Pancreas (tissue), 10 donors: ENCODE measurements at regions not wholly inside any gene's neighbourhood (a gene's known extent, or its start where the extent isn't known, plus 50 kb on each side); places are given as distances from the start of the nearest gene placed in this dataset.

Experiments
- ATAC-seq, 4 donors: fragments of 200-7000 bp; cut with Tn5 transposase; one replicate each; pipeline versions ENCODE4 v1.8.0 to v1.9.1; 2020; ENCODE audit warnings: mild to moderate bottlenecking in 4 of 4, moderate library complexity in 4 of 4
- DNase-seq, 6 donors: peaks; one replicate each; pipeline ENCODE4 v3.0.0-alpha.2; 2020
- FAIRE-seq: peaks from 2 replicates; lab custom pipeline; 2012; peaks lifted over from hg19 to GRCh38; lab: Jason Lieb, UNC
- H3K27ac ChIP-seq, 4 donors: fragments of 200-600 bp; sonication (generic); 1 replicate in 3 of 4; 2 replicates in 1 of 4; pipeline versions ENCODE4 v1.5.0 to v1.8.0; 2020
- H3K27me3 ChIP-seq, 4 donors: fragments of 200-600 bp; one replicate each; pipeline ENCODE4 v1.8.0; 2021
- H3K36me3 ChIP-seq, 3 donors: fragments of 200-600 bp; sonication (generic) in 1 of 3; one replicate each; pipeline versions ENCODE4 v1.5.0 to v1.8.0; 2020 to 2021
- H3K4me1 ChIP-seq, 3 donors: fragments of 200-600 bp; one replicate each; pipeline ENCODE4 v1.8.0; 2021
- H3K4me3 ChIP-seq, 4 donors: fragments of 200-600 bp; sonication (generic) in 2 of 4; one replicate each; pipeline versions ENCODE4 v1.5.0 to v1.8.0; 2020 to 2021
- H3K9me3 ChIP-seq, 4 donors: fragments of 200-600 bp; one replicate each; pipeline ENCODE4 v1.8.0; 2021
- WGBS, 2 donors: extraction: QIAGEN DNeasy Blood & Tissue Kit; methylation state at CpG; one replicate each; pipeline ENCODE4 v1.1.7; 2013; 5-methylcytosine and 5-hydroxymethylcytosine counted together
- intact Hi-C, 3 donors: fragments of 100-400 bp; cut with DNase I; formaldehyde crosslinking; loops; one replicate each; pipeline versions ENCODE4 v1.11.1 to v1.14.2; 2022
- TF ChIP-seq, protein P1 (sequence below), 4 donors: fragments of 200-600 bp; sonication (generic) in 3 of 4; IDR thresholded peaks; one replicate each; pipeline versions ENCODE4 v1.5.0 to v1.8.0; 2021; ENCODE audit warnings: antibody characterized with exemption in 4 of 4
- donor health status: healthy with polysubstance abuse.
- donor health status: DM: no; HTN: no; CAD: no; lungs with moderate emphysema.
- donor health status: DM: no; HTN: no; CAD: no.
- donor health status: control.
- donor health status: control.
- donor health status: Bipolar disorder and iron deficiency.
- donor health status: DM: yes; HTN: yes; CAD: no.
- donor health status: DM: no; HTN: no; CAD: no.
- donor health status: DM: no; HTN: no; CAD: no.
- donor health status: DM: yes; HTN: yes; CAD: no.

DNA sequence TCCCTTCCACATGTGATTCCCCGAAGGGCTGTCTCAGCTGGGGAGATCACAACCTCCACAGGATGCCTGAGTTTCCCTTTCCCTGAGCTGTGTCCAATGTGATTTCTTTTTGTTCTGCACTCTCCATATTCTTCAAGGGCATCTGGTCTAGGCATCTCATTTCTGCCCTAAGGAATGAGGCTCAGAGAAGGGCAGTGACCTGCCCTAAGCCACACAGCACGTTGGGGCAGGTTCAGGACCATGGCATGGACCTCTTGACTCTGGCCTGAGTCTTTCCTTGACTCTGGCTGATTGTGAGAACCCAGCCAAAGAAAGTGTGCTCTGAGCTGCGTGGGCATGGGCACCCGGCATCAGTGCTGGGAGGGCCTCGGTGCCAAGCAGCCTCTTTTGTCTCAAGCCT is 590.3 kb downstream of the PTPRU start:
- Histone ChIP-seq H3K4me1 (no peaks in the 10 kb centered on the region), H3K27me3 (peaks cover 0 to 11% (median 0%) of the 10 kb centered on the region in 4 donors), H3K4me3 (no peak overlapping the region), H3K9me3 (no peaks in the 10 kb centered on the region), H3K27ac (no peak overlapping the region), H3K36me3 (no peaks in the 10 kb centered on the region)
- WGBS, 2 donors: 61 to 69% methylated on average over 5 of the region's 5 CpGs
- no peak for FAIRE-seq
- intact Hi-C loops: no loop called here
- no peak for DNase-seq
- TF ChIP-seq, protein P1, sequence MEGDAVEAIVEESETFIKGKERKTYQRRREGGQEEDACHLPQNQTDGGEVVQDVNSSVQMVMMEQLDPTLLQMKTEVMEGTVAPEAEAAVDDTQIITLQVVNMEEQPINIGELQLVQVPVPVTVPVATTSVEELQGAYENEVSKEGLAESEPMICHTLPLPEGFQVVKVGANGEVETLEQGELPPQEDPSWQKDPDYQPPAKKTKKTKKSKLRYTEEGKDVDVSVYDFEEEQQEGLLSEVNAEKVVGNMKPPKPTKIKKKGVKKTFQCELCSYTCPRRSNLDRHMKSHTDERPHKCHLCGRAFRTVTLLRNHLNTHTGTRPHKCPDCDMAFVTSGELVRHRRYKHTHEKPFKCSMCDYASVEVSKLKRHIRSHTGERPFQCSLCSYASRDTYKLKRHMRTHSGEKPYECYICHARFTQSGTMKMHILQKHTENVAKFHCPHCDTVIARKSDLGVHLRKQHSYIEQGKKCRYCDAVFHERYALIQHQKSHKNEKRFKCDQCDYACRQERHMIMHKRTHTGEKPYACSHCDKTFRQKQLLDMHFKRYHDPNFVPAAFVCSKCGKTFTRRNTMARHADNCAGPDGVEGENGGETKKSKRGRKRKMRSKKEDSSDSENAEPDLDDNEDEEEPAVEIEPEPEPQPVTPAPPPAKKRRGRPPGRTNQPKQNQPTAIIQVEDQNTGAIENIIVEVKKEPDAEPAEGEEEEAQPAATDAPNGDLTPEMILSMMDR (IDR thresholded peaks at IDR 0.05): no peak
- no peak for ATAC-seq

DNA sequence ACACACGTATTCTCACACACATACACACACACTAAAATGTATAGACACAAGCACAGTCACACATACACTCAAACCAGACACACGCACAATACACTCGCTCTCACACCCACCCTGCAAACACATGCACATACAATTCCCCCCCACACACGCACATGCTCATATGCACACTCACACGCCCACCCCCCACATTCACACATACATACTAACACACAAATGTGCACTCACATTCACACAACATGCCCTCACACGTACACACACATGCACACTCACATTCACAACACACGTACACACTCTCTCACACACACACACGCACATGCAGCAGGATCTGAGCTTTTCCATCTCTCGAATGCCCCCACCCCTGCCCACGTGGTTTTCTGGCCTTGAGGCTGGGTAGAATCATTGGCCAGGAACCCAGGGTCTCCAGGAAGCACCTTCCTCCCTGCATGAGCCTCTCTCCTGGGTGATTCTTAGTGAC is 589.7 kb downstream of the PTPRU start:
- Histone ChIP-seq H3K27me3 (peaks cover 0 to 11% (median 0%) of the 10 kb centered on the region in 4 donors), H3K4me3 (no peak overlapping the region), H3K4me1 (no peaks in the 10 kb centered on the region), H3K36me3 (no peaks in the 10 kb centered on the region), H3K27ac (no peak overlapping the region), H3K9me3 (no peaks in the 10 kb centered on the region)
- ATAC-seq: no peak
- intact Hi-C loops: no loop called here
- TF ChIP-seq, protein P1 (IDR thresholded peaks at IDR 0.05): no peak
- FAIRE-seq: no peak
- 50 to 54% methylated on average over 10 of the region's 10 CpGs for WGBS, 2 donors
- no peak for DNase-seq

DNA sequence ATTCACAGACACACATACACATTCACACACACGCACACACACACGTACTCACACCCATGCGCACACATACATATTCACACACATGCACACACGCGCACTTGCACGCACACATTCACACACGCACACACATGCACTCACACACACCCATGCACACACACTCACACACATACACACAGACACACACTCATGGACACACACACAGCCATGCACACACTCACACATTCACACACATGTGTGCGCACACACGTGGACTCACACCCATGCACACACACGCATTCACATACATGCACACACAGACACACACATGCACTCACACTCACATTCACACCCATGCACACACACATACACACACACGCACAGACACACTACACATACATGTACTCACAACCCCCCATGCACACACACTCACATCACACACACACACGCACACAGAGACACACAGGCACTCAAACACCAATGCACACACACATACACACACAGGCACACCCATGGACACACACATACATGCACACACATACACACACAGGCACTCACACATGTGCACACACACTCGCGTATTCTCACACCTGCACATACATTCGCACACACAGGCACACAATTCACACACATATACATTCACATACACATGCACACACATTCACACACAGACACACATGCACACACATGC is 589.1 kb downstream of the PTPRU start:
- intact Hi-C loops: no loop called here
- FAIRE-seq (no peak), DNase-seq (no peak), ATAC-seq (no peak)
- H3K9me3 ChIP-seq: no peaks in the 10 kb centered on the region
- H3K27me3 ChIP-seq: peaks cover 0 to 11% (median 0%) of the 10 kb centered on the region in 4 donors
- H3K4me1 ChIP-seq: no peaks in the 10 kb centered on the region
- no peak overlapping the region for H3K27ac ChIP-seq
- H3K4me3 ChIP-seq: no peak overlapping the region
- 80 to 86% methylated on average over 15 of the region's 15 CpGs for WGBS, 2 donors
- H3K36me3 ChIP-seq: no peaks in the 10 kb centered on the region
- TF ChIP-seq, protein P1 (IDR thresholded peaks at IDR 0.05): no peak

DNA sequence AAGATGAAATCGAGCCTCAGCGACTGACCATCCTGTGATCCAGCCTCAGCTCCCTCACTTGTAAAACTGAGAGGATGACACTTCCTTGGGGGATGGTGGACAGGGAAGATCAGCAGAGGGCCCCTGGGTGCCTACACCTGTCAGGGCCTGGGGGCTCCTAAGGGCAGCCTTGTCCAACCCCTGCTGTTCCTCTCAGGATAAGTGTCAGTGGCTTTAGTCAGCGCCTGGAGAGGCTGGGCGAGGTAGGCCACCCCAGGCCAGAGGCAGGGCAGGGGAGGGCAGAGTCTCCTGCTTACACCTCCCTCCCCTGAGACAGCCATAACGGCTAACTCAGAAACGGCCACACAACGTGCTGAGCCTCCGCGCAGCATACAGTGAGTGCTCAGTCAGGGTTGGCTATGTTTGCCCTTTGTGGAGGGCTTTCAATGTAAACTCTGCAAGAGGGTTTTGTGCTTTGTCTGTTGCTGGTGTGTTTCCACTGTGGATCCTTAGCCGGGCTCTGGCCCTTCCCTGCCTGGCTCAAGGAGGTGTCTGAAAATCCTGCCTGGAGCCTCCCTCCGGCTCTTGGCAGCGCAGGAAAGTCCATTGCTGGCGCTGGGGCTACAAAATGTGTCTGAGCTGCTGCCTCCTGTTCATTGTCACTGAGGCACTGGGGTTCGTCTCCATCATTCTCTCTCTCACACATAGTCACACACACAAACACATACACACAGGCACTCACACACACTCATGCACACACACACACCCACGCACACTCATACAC is 588.4 kb downstream of the PTPRU start:
- intact Hi-C loops: no loop called here
- no peak for ATAC-seq
- DNase-seq: no peak
- H3K4me1 ChIP-seq: no peaks in the 10 kb centered on the region
- H3K27me3 ChIP-seq: peaks cover 0 to 11% (median 0%) of the 10 kb centered on the region in 4 donors
- no peak overlapping the region for H3K27ac ChIP-seq
- TF ChIP-seq, protein P1 (IDR thresholded peaks at IDR 0.05): no peak
- no peak overlapping the region for H3K4me3 ChIP-seq
- H3K9me3 ChIP-seq: no peaks in the 10 kb centered on the region
- FAIRE-seq: no peak
- H3K36me3 ChIP-seq: no peaks in the 10 kb centered on the region
- 59 to 62% methylated on average over 15 of the region's 15 CpGs for WGBS, 2 donors
